ENCODE measurements at regions not wholly inside any gene's neighbourhood (a gene's known extent, or its start where the extent isn't known, plus 50 kb on each side); places are given as distances from the start of the nearest gene placed in this dataset.

DNA sequence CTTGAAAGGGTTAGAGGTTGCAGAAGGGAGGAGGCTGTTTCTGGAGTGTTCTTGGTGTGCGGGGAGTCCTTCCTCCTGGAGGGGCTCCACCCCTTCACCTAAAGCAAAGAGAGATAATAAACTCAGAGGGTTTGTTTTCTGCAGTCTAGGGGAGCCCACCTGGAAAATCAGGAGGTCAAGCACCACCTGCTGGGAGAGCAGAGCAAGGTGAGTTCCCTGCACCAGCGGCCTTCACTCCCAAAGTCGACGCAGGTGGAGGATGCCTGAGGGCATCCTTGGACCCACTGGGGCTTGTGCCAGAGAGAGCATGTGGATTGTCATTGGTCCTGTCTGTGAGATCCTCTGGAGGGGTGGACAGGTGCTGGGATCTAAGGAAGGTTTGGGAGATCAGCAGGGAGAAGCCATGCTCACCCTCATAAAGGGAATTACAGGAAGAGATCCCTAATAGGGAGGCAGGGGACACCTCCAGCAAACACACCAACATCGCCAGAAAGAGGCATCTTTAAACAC, 116.7 kb downstream of the KCNF1 start:
- Histone ChIP-seq H3K36me3 (ENCODE audit: control insufficient read depth in 2 of 2, extremely low read depth in 1 of 2, insufficient read depth in 2 of 2, low read length in 2 of 2) (no peaks in the 10 kb centered on the region), H3K27me3 (ENCODE audit: control insufficient read depth in 2 of 2, insufficient read depth in 2 of 2, low read length in 2 of 2) (peaks cover 2 to 15% of the 10 kb centered on the region in 2 experiments), H4K20me1 (replicated peaks; ENCODE audit: control insufficient read depth, extremely low read depth, insufficient read depth, low read length) (no peaks in the 10 kb centered on the region), H3K9me3 (replicated peaks; ENCODE audit: control insufficient read depth, insufficient read depth, low read length) (no peaks in the 10 kb centered on the region), H3K4me3 (replicated peaks in 1 of 3; ENCODE audit: insufficient read depth in 1 of 3, low read depth in 1 of 3, low read length in 3 of 3) (no peak overlapping the region), H3K27ac (ENCODE audit: insufficient read depth, low read depth, low read length) (no peak overlapping the region), H3K9me1 (replicated peaks; ENCODE audit: control insufficient read depth, extremely low read depth, insufficient read depth, low read length) (no peaks in the 10 kb centered on the region), H3K4me1 (ENCODE audit: control insufficient read depth, extremely low read depth, insufficient read depth, low read length) (no peaks in the 10 kb centered on the region), H3K9ac (replicated peaks; ENCODE audit: extremely low read depth, insufficient read depth, low read length) (no peak overlapping the region), H3K79me2 (ENCODE audit: control insufficient read depth, insufficient read depth, low read length) (no peaks in the 10 kb centered on the region), H2AFZ (ENCODE audit: low read depth, low read length) (no peak overlapping the region), H3K4me2 (ENCODE audit: insufficient read depth, low read length) (no peak overlapping the region)
- CTCF ChIA-PET = no interaction called here
- FAIRE-seq (no peak), DNase-seq (ENCODE audit: low read depth, low spot score) (no peak)
- POLR2A ChIA-PET = no interaction called here
- BruUV-seq (replicated peaks) = no TSS peak
- intact Hi-C loops (cut with micrococcal nuclease) = no loop called here
- dilution Hi-C loops (cut with MboI; ENCODE audit: extremely low pct_ligation_motif_present, low sequenced_read_pairs) = no loop called here
- TF ChIP-seq, protein P1, sequence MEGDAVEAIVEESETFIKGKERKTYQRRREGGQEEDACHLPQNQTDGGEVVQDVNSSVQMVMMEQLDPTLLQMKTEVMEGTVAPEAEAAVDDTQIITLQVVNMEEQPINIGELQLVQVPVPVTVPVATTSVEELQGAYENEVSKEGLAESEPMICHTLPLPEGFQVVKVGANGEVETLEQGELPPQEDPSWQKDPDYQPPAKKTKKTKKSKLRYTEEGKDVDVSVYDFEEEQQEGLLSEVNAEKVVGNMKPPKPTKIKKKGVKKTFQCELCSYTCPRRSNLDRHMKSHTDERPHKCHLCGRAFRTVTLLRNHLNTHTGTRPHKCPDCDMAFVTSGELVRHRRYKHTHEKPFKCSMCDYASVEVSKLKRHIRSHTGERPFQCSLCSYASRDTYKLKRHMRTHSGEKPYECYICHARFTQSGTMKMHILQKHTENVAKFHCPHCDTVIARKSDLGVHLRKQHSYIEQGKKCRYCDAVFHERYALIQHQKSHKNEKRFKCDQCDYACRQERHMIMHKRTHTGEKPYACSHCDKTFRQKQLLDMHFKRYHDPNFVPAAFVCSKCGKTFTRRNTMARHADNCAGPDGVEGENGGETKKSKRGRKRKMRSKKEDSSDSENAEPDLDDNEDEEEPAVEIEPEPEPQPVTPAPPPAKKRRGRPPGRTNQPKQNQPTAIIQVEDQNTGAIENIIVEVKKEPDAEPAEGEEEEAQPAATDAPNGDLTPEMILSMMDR (IDR thresholded peaks at IDR 0.05; ENCODE audit: extremely low read depth in 1 of 2, insufficient read depth in 1 of 2, low read depth in 1 of 2, low read length in 2 of 2) = no peak
- no peak for TF ChIP-seq POLR2AphosphoS5 (IDR thresholded peaks at IDR 0.05; ENCODE audit: insufficient read depth, low read depth, low read length)
- no peak for TF ChIP-seq MYC (IDR thresholded peaks at IDR 0.05; ENCODE audit: low read depth, low read length)
- no peak for TF ChIP-seq POLR2A (IDR thresholded peaks at IDR 0.05; ENCODE audit: low read depth, low read length)
- TF ChIP-seq, protein P2, sequence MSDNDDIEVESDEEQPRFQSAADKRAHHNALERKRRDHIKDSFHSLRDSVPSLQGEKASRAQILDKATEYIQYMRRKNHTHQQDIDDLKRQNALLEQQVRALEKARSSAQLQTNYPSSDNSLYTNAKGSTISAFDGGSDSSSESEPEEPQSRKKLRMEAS (IDR thresholded peaks at IDR 0.05; ENCODE audit: insufficient read depth, insufficient read length) = no peak
- no peak for TF ChIP-seq EZH2 (IDR thresholded peaks at IDR 0.05; ENCODE audit: borderline replicate concordance, low read depth, low read length, severe bottlenecking)
- no peak for TF ChIP-seq GATA2 (IDR thresholded peaks at IDR 0.05; ENCODE audit: insufficient read depth, insufficient read length, low read depth, low read length)
- TF ChIP-seq JUN (IDR thresholded peaks at IDR 0.05; ENCODE audit: borderline replicate concordance, insufficient read depth, insufficient read length, low read depth) = no peak
- no peak for TF ChIP-seq FOS (IDR thresholded peaks at IDR 0.05; ENCODE audit: borderline replicate concordance, insufficient read depth, low read length)
